ENCODE measurements at regions not wholly inside any gene's neighbourhood (a gene's known extent, or its start where the extent isn't known, plus 50 kb on each side); places are given as distances from the start of the nearest gene placed in this dataset.

GRCh38 chrX:9195199-9195880 is 161.4 kb upstream of the FAM9B start:
- DNase-seq (ENCODE audit: low spot score): no peak

- peak; percentile 66 for DNase-seq (ENCODE audit: low spot score)
Observed at GRCh38 chrX:9196961-9197640, 163.2 kb upstream of the FAM9B start.

- no peak for DNase-seq (ENCODE audit: low spot score)
Observed at GRCh38 chrX:9204560-9204959, 170.6 kb upstream of the FAM9B start.

GRCh38 chrX:9205599-9206223 is 171.8 kb upstream of the FAM9B start:
- DNase-seq (ENCODE audit: low spot score): no peak

- no peak for DNase-seq (ENCODE audit: low spot score)
Observed at GRCh38 chrX:9207142-9207541, 173.2 kb upstream of the FAM9B start.

- no peak for DNase-seq (ENCODE audit: low spot score)
Observed at GRCh38 chrX:9211269-9211668, 177.3 kb upstream of the FAM9B start.

GRCh38 chrX:9221781-9222180 is 187.9 kb upstream of the FAM9B start:
- DNase-seq (ENCODE audit: low spot score): no peak

- no peak for DNase-seq (ENCODE audit: low spot score)
Observed at GRCh38 chrX:9222299-9222698, 188.4 kb upstream of the FAM9B start.

- no peak for DNase-seq (ENCODE audit: low spot score)
Observed at GRCh38 chrX:9227276-9227675, 193.3 kb upstream of the FAM9B start.

- no peak for DNase-seq (ENCODE audit: low spot score)
Observed at GRCh38 chrX:9231491-9231890, 197.6 kb upstream of the FAM9B start.

GRCh38 chrX:9233141-9233540 is 199.2 kb upstream of the FAM9B start:
- peak; percentile 28 for DNase-seq (ENCODE audit: low spot score)

GRCh38 chrX:9234315-9234714 is 200.4 kb upstream of the FAM9B start:
- no peak for DNase-seq (ENCODE audit: low spot score)

GRCh38 chrX:9235722-9236121 is 201.8 kb upstream of the FAM9B start:
- no peak for DNase-seq (ENCODE audit: low spot score)

GRCh38 chrX:9240956-9241355 is 207.0 kb upstream of the FAM9B start:
- DNase-seq (ENCODE audit: low spot score): no peak

GRCh38 chrX:9241427-9241826 is 207.5 kb upstream of the FAM9B start:
- no peak for DNase-seq (ENCODE audit: low spot score)

- no peak for DNase-seq (ENCODE audit: low spot score)
Observed at GRCh38 chrX:9249051-9249846, 215.3 kb upstream of the FAM9B start.

- DNase-seq (ENCODE audit: low spot score): no peak
Observed at GRCh38 chrX:9252182-9252581, 212.7 kb upstream of the TBL1X start.

GRCh38 chrX:9253211-9253610 is 211.6 kb upstream of the TBL1X start:
- no peak for DNase-seq (ENCODE audit: low spot score)

- peak; percentile 11 for DNase-seq (ENCODE audit: low spot score)
Observed at GRCh38 chrX:9257718-9258420, 207.0 kb upstream of the TBL1X start.

GRCh38 chrX:9258421-9259104 is 206.3 kb upstream of the TBL1X start:
- no peak for DNase-seq (ENCODE audit: low spot score)

GRCh38 chrX:9260603-9261002 is 204.3 kb upstream of the TBL1X start:
- DNase-seq (ENCODE audit: low spot score): no peak

Data from umbilical cord (tissue), 1 donor.